Trophoblast cell (in vitro differentiated cells and primary cell): ENCODE measurements at regions not wholly inside any gene's neighbourhood (a gene's known extent, or its start where the extent isn't known, plus 50 kb on each side); places are given as distances from the start of the nearest gene placed in this dataset.

Experiments
- DNase-seq, 2 donors: peaks; one replicate each; pipeline ENCODE4 v3.0.0-alpha.2; 2016
- H2AFZ ChIP-seq: 2 replicates; pipeline ENCODE4 v1.6.1; 2013; ENCODE audit warnings: low read length, moderate library complexity, mild to moderate bottlenecking; ENCODE audit not compliant: insufficient read depth, poor library complexity
- H2AK5ac ChIP-seq: 2 replicates; pipeline ENCODE4 v1.6.1; 2013; ENCODE audit warnings: mild to moderate bottlenecking, low read length
- H2BK120ac ChIP-seq: 2 replicates; pipeline ENCODE4 v1.6.1; 2013; ENCODE audit warnings: low read length, mild to moderate bottlenecking, moderate library complexity; ENCODE audit not compliant: insufficient read depth, poor library complexity
- H2BK12ac ChIP-seq: 2 replicates; pipeline ENCODE4 v1.6.1; 2013; ENCODE audit warnings: mild to moderate bottlenecking, low read length, moderate library complexity
- H2BK5ac ChIP-seq: 2 replicates; pipeline ENCODE4 v1.6.1; 2013; ENCODE audit warnings: low read length, low read depth, moderate library complexity, mild to moderate bottlenecking; ENCODE audit not compliant: poor library complexity
- H3K14ac ChIP-seq: 2 replicates; pipeline ENCODE4 v1.6.1; 2013; ENCODE audit warnings: mild to moderate bottlenecking, low read length
- H3K18ac ChIP-seq: 2 replicates; pipeline ENCODE4 v1.6.1; 2013; ENCODE audit warnings: mild to moderate bottlenecking, low read length
- H3K23ac ChIP-seq: 2 replicates; pipeline ENCODE4 v1.6.1; 2013; ENCODE audit warnings: low read length
- H3K27ac ChIP-seq: 2 replicates; pipeline ENCODE4 v1.5.1; 2013; ENCODE audit warnings: low read depth, mild to moderate bottlenecking, inconsistent platforms, low read length, moderate library complexity
- H3K27me3 ChIP-seq: 2 replicates; pipeline ENCODE4 v1.6.1; 2013; ENCODE audit warnings: inconsistent platforms, mild to moderate bottlenecking, low read length, moderate library complexity; ENCODE audit not compliant: insufficient read depth
- H3K36me3 ChIP-seq, 2 experiments: 1 replicate in 1 of 2; 2 replicates in 1 of 2; pipeline ENCODE4 v1.6.1; 2013; ENCODE audit warnings: low read length in 2 of 2, mild to moderate bottlenecking in 2 of 2, moderate library complexity in 1 of 2; ENCODE audit not compliant: insufficient read depth in 2 of 2, control insufficient read depth in 1 of 2
- H3K4ac ChIP-seq: 2 replicates; pipeline ENCODE4 v1.6.1; 2013; ENCODE audit warnings: low read depth, mild to moderate bottlenecking, low read length, moderate library complexity
- H3K4me1 ChIP-seq, 2 experiments: 1 replicate in 1 of 2; 2 replicates in 1 of 2; pipeline ENCODE4 v1.6.1; 2013; ENCODE audit warnings: low read length in 2 of 2, mild to moderate bottlenecking in 2 of 2, moderate library complexity in 1 of 2; ENCODE audit not compliant: insufficient read depth in 2 of 2, control insufficient read depth in 1 of 2
- H3K4me2 ChIP-seq: 2 replicates; pipeline ENCODE4 v1.6.1; 2013; ENCODE audit warnings: inconsistent platforms, mild to moderate bottlenecking, low read length, moderate library complexity
- H3K4me3 ChIP-seq: 2 replicates; pipeline ENCODE4 v1.5.1; 2013; ENCODE audit warnings: mild to moderate bottlenecking, low read depth, low read length, inconsistent platforms
- H3K79me1 ChIP-seq: one replicate; pipeline ENCODE4 v1.6.1; 2013; ENCODE audit warnings: low read length
- H3K79me2 ChIP-seq: 2 replicates; pipeline ENCODE4 v1.6.1; 2013; ENCODE audit warnings: low read length, mild to moderate bottlenecking; ENCODE audit not compliant: control insufficient read depth, insufficient read depth, poor library complexity
- H3K9ac ChIP-seq: 2 replicates; pipeline ENCODE4 v1.6.1; 2013; ENCODE audit warnings: mild to moderate bottlenecking, low read length
- H3K9me3 ChIP-seq: 2 replicates; pipeline ENCODE4 v1.6.1; 2013; ENCODE audit warnings: low read depth, mild to moderate bottlenecking, control low read depth, inconsistent platforms, low read length; ENCODE audit not compliant: insufficient read depth
- H4K12ac ChIP-seq: 2 replicates; pipeline ENCODE4 v1.6.1; 2013; ENCODE audit warnings: low read depth, mild to moderate bottlenecking, low read length, moderate library complexity
- H4K8ac ChIP-seq: 2 replicates; pipeline ENCODE4 v1.6.1; 2013; ENCODE audit warnings: low read depth, mild to moderate bottlenecking, low read length, moderate library complexity
- H4K91ac ChIP-seq: one replicate; pipeline ENCODE4 v1.6.1; 2013; ENCODE audit warnings: low read depth, mild to moderate bottlenecking, low read length, moderate library complexity
- WGBS: extraction: QIAGEN DNeasy Blood & Tissue Kit; methylation state at CpG from one replicate; pipeline ENCODE4 v1.1.7; 2013; ENCODE audit warnings: missing lambda C conversion rate; ENCODE audit not compliant: insufficient read length, insufficient coverage; ENCODE audit errors: extremely low coverage; 5-methylcytosine and 5-hydroxymethylcytosine counted together

DNA sequence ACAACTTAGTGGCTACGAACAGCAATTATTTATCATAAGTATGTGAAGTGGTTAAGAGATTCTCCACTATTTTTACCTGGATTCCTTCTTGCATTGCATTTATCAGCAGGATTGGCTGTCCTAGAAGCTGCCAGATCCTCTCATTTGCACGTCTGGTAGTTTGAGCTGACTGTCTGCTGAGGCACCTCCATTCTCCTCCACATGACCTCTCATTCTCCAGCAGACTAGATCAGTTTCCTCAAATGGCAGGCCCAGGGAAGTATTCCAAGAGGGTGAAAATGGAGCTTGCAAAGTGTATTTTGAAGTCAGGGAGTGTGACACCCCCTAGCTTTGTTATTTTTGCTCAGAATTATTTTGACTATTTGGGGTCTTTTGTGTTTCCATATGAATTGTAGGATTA, 870.1 kb downstream of the CDH11 start:
- no peaks in the 10 kb centered on the region for H3K79me2 ChIP-seq
- no peak overlapping the region for H3K23ac ChIP-seq
- no peak overlapping the region for H2AK5ac ChIP-seq
- no peaks in the 10 kb centered on the region for H3K79me1 ChIP-seq
- no peak overlapping the region for H2AFZ ChIP-seq
- no peak overlapping the region for H2BK5ac ChIP-seq
- H4K12ac ChIP-seq: no peak overlapping the region
- H3K4me3 ChIP-seq: no peak overlapping the region
- H3K27ac ChIP-seq: no peak overlapping the region
- H3K18ac ChIP-seq: no peak overlapping the region
- H3K9me3 ChIP-seq: no peaks in the 10 kb centered on the region
- no peaks in the 10 kb centered on the region for H3K36me3 ChIP-seq
- no peak for DNase-seq
- H4K91ac ChIP-seq: no peak overlapping the region
- no CpG with 5 or more reads among the region's 2 CpGs for WGBS
- no peak overlapping the region for H3K4ac ChIP-seq
- H3K4me1 ChIP-seq: no peaks in the 10 kb centered on the region
- H4K8ac ChIP-seq: no peak overlapping the region
- H3K14ac ChIP-seq: no peak overlapping the region
- H2BK120ac ChIP-seq: no peak overlapping the region
- H3K9ac ChIP-seq: peak overlapping the region; percentile 74
- no peaks in the 10 kb centered on the region for H3K27me3 ChIP-seq
- H3K4me2 ChIP-seq: no peak overlapping the region
- H2BK12ac ChIP-seq: no peak overlapping the region

DNA sequence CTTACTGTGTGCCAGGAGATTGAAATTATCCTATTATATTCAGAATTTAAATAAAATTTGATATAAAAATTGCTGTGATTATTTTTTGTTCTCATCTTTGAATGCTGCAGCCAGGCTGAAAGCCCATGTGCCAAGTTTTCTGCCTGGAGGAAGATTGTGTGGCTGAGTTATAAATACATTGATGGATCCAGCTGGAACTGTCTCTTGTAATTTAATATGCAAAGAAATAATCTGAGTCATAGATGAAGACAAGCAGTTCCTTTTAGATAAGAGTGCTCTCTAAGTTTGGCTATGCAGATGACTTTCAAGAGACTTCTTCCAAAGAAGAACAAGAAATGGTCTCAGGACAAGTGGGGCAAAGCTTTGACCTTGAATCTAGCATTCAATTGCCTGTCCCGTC, 871.0 kb downstream of the CDH11 start:
- DNase-seq: no peak
- no peak overlapping the region for H2BK120ac ChIP-seq
- H3K27ac ChIP-seq: no peak overlapping the region
- no CpG with 5 or more reads among the region's 1 CpG for WGBS
- no peaks in the 10 kb centered on the region for H3K9me3 ChIP-seq
- H3K79me2 ChIP-seq: no peaks in the 10 kb centered on the region
- H4K91ac ChIP-seq: no peak overlapping the region
- no peak overlapping the region for H3K9ac ChIP-seq
- H3K4me2 ChIP-seq: no peak overlapping the region
- H3K4me1 ChIP-seq: no peaks in the 10 kb centered on the region
- H4K12ac ChIP-seq: no peak overlapping the region
- H3K36me3 ChIP-seq: no peaks in the 10 kb centered on the region
- H3K4me3 ChIP-seq: no peak overlapping the region
- no peak overlapping the region for H3K18ac ChIP-seq
- no peak overlapping the region for H4K8ac ChIP-seq
- H2AK5ac ChIP-seq: no peak overlapping the region
- no peaks in the 10 kb centered on the region for H3K79me1 ChIP-seq
- no peak overlapping the region for H3K23ac ChIP-seq
- no peak overlapping the region for H2BK5ac ChIP-seq
- no peak overlapping the region for H3K14ac ChIP-seq
- no peak overlapping the region for H2BK12ac ChIP-seq
- no peaks in the 10 kb centered on the region for H3K27me3 ChIP-seq
- no peak overlapping the region for H2AFZ ChIP-seq
- no peak overlapping the region for H3K4ac ChIP-seq

DNA sequence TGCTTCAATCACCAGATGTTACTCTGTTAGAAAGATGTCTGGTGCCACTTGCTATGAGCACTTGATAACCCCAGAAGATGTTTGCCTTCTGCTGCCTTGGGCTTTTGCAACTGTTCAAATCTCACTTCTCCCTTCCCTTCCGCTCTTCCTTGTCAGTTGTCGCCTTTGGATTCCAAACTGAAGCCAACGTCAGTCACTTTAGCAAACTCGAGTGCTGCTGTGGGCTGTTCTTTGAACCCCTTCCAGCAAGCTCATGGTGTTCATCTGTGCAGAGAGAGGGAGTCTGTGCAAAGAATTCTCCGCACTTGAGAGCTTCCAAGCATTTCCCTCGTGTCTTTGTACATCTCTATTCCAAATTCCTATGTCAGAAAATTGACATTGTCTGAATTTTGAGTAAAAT, 879.4 kb downstream of the CDH11 start:
- no peak for DNase-seq
- no peak overlapping the region for H3K4me2 ChIP-seq
- H3K36me3 ChIP-seq: no peaks in the 10 kb centered on the region
- H3K14ac ChIP-seq: no peak overlapping the region
- H4K12ac ChIP-seq: no peak overlapping the region
- H2BK12ac ChIP-seq: no peak overlapping the region
- H3K4ac ChIP-seq: no peak overlapping the region
- H2AK5ac ChIP-seq: no peak overlapping the region
- H3K4me3 ChIP-seq: no peak overlapping the region
- no peak overlapping the region for H4K91ac ChIP-seq
- H3K27me3 ChIP-seq: no peaks in the 10 kb centered on the region
- no peak overlapping the region for H3K9ac ChIP-seq
- WGBS: no CpG with 5 or more reads among the region's 6 CpGs
- no peak overlapping the region for H2BK5ac ChIP-seq
- H3K79me1 ChIP-seq: no peaks in the 10 kb centered on the region
- H3K4me1 ChIP-seq: no peaks in the 10 kb centered on the region
- H3K23ac ChIP-seq: no peak overlapping the region
- no peak overlapping the region for H2AFZ ChIP-seq
- no peak overlapping the region for H3K18ac ChIP-seq
- H3K27ac ChIP-seq: no peak overlapping the region
- H3K79me2 ChIP-seq: no peaks in the 10 kb centered on the region
- H3K9me3 ChIP-seq: no peaks in the 10 kb centered on the region
- no peak overlapping the region for H2BK120ac ChIP-seq
- no peak overlapping the region for H4K8ac ChIP-seq

DNA sequence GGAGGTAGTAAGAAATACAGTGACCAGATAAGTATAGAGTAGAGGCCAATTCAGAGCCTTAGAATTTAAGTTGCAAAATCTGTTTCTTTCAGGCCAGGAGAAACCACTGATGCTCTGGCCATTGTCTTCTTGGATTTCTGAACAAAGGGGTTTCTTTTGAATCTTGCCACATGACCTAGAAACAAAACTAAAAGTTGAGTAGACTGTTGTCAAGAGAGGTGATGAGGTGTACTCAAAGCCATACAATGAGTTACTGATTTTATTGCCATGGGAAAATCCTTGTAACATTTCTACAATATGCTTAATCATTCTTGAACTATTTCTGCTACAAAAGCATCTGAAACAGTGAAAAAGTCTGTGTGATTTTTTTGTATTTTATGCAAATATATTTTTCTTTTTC, 881.3 kb downstream of the CDH11 start:
- H3K79me2 ChIP-seq: no peaks in the 10 kb centered on the region
- no peaks in the 10 kb centered on the region for H3K4me1 ChIP-seq
- no peak overlapping the region for H3K27ac ChIP-seq
- H4K8ac ChIP-seq: no peak overlapping the region
- H2AK5ac ChIP-seq: no peak overlapping the region
- H3K79me1 ChIP-seq: no peaks in the 10 kb centered on the region
- no peak overlapping the region for H3K18ac ChIP-seq
- H3K36me3 ChIP-seq: no peaks in the 10 kb centered on the region
- no peak overlapping the region for H2BK12ac ChIP-seq
- H3K4me3 ChIP-seq: no peak overlapping the region
- H4K91ac ChIP-seq: no peak overlapping the region
- no peak overlapping the region for H3K14ac ChIP-seq
- H2BK120ac ChIP-seq: no peak overlapping the region
- no peaks in the 10 kb centered on the region for H3K27me3 ChIP-seq
- no peak overlapping the region for H3K4ac ChIP-seq
- H3K9ac ChIP-seq: no peak overlapping the region
- no peak overlapping the region for H2AFZ ChIP-seq
- H4K12ac ChIP-seq: no peak overlapping the region
- no peak overlapping the region for H3K4me2 ChIP-seq
- H3K23ac ChIP-seq: no peak overlapping the region
- H3K9me3 ChIP-seq: no peaks in the 10 kb centered on the region
- no peak for DNase-seq
- no peak overlapping the region for H2BK5ac ChIP-seq

DNA sequence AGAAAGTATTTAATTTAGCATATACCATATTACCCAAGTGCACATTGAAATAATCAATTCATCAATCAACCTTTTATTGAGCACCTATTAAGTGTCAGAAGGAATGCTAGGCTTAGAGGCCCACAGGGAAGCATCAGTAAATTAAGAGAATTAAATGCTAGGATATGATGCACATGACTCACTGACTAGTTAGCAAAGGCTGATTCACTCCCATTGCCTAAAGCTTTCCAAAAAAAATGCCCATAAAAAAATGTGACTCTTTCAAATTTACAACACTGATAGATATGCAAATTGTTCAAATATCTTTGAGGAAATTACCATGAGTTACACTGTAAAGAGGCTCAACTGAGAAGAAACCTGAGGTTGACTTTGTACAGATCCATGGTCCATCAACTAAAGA, 883.3 kb downstream of the CDH11 start:
- H3K79me2 ChIP-seq: no peaks in the 10 kb centered on the region
- H3K27ac ChIP-seq: no peak overlapping the region
- no peak overlapping the region for H3K14ac ChIP-seq
- DNase-seq: no peak
- no peak overlapping the region for H2BK12ac ChIP-seq
- no peak overlapping the region for H2AK5ac ChIP-seq
- H3K9ac ChIP-seq: no peak overlapping the region
- H3K23ac ChIP-seq: no peak overlapping the region
- no peaks in the 10 kb centered on the region for H3K27me3 ChIP-seq
- H4K12ac ChIP-seq: no peak overlapping the region
- no peak overlapping the region for H3K4ac ChIP-seq
- H3K36me3 ChIP-seq: no peaks in the 10 kb centered on the region
- no peak overlapping the region for H2BK120ac ChIP-seq
- no peak overlapping the region for H3K4me2 ChIP-seq
- no peak overlapping the region for H4K91ac ChIP-seq
- no peak overlapping the region for H2AFZ ChIP-seq
- no peaks in the 10 kb centered on the region for H3K79me1 ChIP-seq
- no peak overlapping the region for H2BK5ac ChIP-seq
- H3K4me3 ChIP-seq: no peak overlapping the region
- no peak overlapping the region for H3K18ac ChIP-seq
- H3K4me1 ChIP-seq: no peaks in the 10 kb centered on the region
- peaks cover 1% of the 10 kb centered on the region for H3K9me3 ChIP-seq
- no peak overlapping the region for H4K8ac ChIP-seq
